Glutamatergic neuron (in vitro differentiated cells): ENCODE measurements at regions not wholly inside any gene's neighbourhood (a gene's known extent, or its start where the extent isn't known, plus 50 kb on each side); places are given as distances from the start of the nearest gene placed in this dataset.

ENCODE experiments used
- DNase-seq: peaks from one replicate; pipeline ENCODE4 v3.0.0; 2022
- H3K27ac Mint-ChIP-seq: one replicate; pipeline ENCODE4 v1.8.0; 2020; ENCODE audit warnings: mild to moderate bottlenecking, mixed read lengths, inconsistent platforms; ENCODE audit not compliant: unreplicated experiment
- H3K27me3 Mint-ChIP-seq: one replicate; pipeline ENCODE4 v1.8.0; 2020; ENCODE audit warnings: mild to moderate bottlenecking, moderate library complexity, mixed read lengths, inconsistent platforms; ENCODE audit not compliant: unreplicated experiment
- H3K36me3 Mint-ChIP-seq: one replicate; pipeline ENCODE4 v1.8.0; 2020; ENCODE audit warnings: mild to moderate bottlenecking, mixed read lengths, inconsistent platforms; ENCODE audit not compliant: unreplicated experiment
- H3K4me1 Mint-ChIP-seq: one replicate; pipeline ENCODE4 v1.8.0; 2020; ENCODE audit warnings: mild to moderate bottlenecking, low read depth, mixed read lengths, inconsistent platforms; ENCODE audit not compliant: unreplicated experiment
- H3K4me3 Mint-ChIP-seq: one replicate; pipeline ENCODE4 v1.8.0; 2020; ENCODE audit warnings: mild to moderate bottlenecking, mixed read lengths, inconsistent platforms; ENCODE audit not compliant: unreplicated experiment
- H3K9me3 Mint-ChIP-seq: one replicate; pipeline ENCODE4 v1.8.0; 2020; ENCODE audit warnings: mild to moderate bottlenecking, moderate library complexity, mixed read lengths, inconsistent platforms; ENCODE audit not compliant: unreplicated experiment
- CTCF ChIP-seq: fragments of 200-600 bp; sonication (generic); IDR thresholded peaks from one replicate; pipeline ENCODE4 v1.5.0; 2021; ENCODE audit not compliant: partially characterized antibody, unreplicated experiment

- no peaks in the 10 kb centered on the region for H3K36me3 Mint-ChIP-seq
- no peak for DNase-seq
- H3K9me3 Mint-ChIP-seq = no peaks in the 10 kb centered on the region
- peaks cover 4% of the 10 kb centered on the region for H3K27me3 Mint-ChIP-seq
- H3K27ac Mint-ChIP-seq = no peak overlapping the region
- no peak for TF ChIP-seq CTCF
- H3K4me3 Mint-ChIP-seq = no peak overlapping the region
- no peaks in the 10 kb centered on the region for H3K4me1 Mint-ChIP-seq
These were observed 589.8 kb upstream of the ATP2B1 start for GRCh38 chr12:90298289-90298948.

GRCh38 chr12:90295858-90296257, 587.2 kb upstream of the ATP2B1 start:
- no peak for TF ChIP-seq CTCF
- no peaks in the 10 kb centered on the region for H3K9me3 Mint-ChIP-seq
- peaks cover 4% of the 10 kb centered on the region for H3K27me3 Mint-ChIP-seq
- H3K27ac Mint-ChIP-seq = no peak overlapping the region
- no peaks in the 10 kb centered on the region for H3K36me3 Mint-ChIP-seq
- H3K4me3 Mint-ChIP-seq = no peak overlapping the region
- DNase-seq = no peak
- H3K4me1 Mint-ChIP-seq = no peaks in the 10 kb centered on the region

DNA sequence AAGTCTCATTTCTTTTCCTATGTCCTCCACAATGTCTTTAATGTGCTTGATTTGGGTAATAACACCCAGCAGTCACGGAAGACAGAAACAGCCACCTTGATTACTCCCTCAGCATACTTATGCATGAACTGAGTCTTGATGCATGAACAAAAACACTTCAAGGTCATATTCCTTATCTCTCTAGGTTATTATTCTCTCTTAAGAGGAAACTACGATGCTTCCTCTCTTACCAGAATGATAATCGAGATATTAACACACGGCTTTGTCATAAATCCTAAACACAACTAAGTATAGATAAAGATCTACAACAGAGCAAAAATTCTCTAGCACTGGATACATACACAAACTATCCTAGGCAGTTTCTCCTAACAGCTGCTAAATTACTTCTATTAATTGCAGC, 583.5 kb upstream of the ATP2B1 start:
- peaks cover 2% of the 10 kb centered on the region for H3K9me3 Mint-ChIP-seq
- peaks cover 4% of the 10 kb centered on the region for H3K27me3 Mint-ChIP-seq
- no peak for TF ChIP-seq CTCF
- no peak for DNase-seq
- no peaks in the 10 kb centered on the region for H3K4me1 Mint-ChIP-seq
- no peak overlapping the region for H3K4me3 Mint-ChIP-seq
- no peak overlapping the region for H3K27ac Mint-ChIP-seq
- peaks cover 7% of the 10 kb centered on the region for H3K36me3 Mint-ChIP-seq

- H3K36me3 Mint-ChIP-seq = peaks cover 7% of the 10 kb centered on the region
- H3K27me3 Mint-ChIP-seq = peaks cover 4% of the 10 kb centered on the region
- H3K4me1 Mint-ChIP-seq = no peaks in the 10 kb centered on the region
- TF ChIP-seq CTCF = no peak
- H3K4me3 Mint-ChIP-seq = no peak overlapping the region
- H3K27ac Mint-ChIP-seq = no peak overlapping the region
- no peak for DNase-seq
- peaks cover 2% of the 10 kb centered on the region for H3K9me3 Mint-ChIP-seq
These were observed 582.6 kb upstream of the ATP2B1 start for GRCh38 chr12:90290980-90291975.

- Mint-ChIP-seq H3K27ac (no peak overlapping the region), H3K4me1 (no peaks in the 10 kb centered on the region), H3K27me3 (no peaks in the 10 kb centered on the region), H3K4me3 (no peak overlapping the region), H3K36me3 (peaks cover 14% of the 10 kb centered on the region), H3K9me3 (peaks cover 2% of the 10 kb centered on the region)
- no peak for TF ChIP-seq CTCF
- no peak for DNase-seq
These were observed 578.9 kb upstream of the ATP2B1 start for GRCh38 chr12:90287585-90287984.
